ENCODE measurements at regions not wholly inside any gene's neighbourhood (a gene's known extent, or its start where the extent isn't known, plus 50 kb on each side); places are given as distances from the start of the nearest gene placed in this dataset.

- no peak for ATAC-seq (ENCODE audit: low read depth)
- H2BK5ac ChIP-seq (ENCODE audit: low read depth, low read length, poor library complexity, severe bottlenecking), result no peak overlapping the region
- H3K9ac ChIP-seq (ENCODE audit: low read depth, low read length), result no peak overlapping the region
- H3K14ac ChIP-seq (replicated peaks; ENCODE audit: low read depth, low read length), result no peak overlapping the region
- H4K5ac ChIP-seq (ENCODE audit: low read depth, low read length), result no peak overlapping the region
- no peak overlapping the region for H2BK120ac ChIP-seq (ENCODE audit: low read depth, low read length)
- BruUV-seq (replicated peaks), result no TSS peak
- no peaks in the 10 kb centered on the region for H3K79me1 ChIP-seq (ENCODE audit: low read depth in 1 of 2, low read length in 2 of 2)
- in situ Hi-C loops (cut with MboI; ENCODE audit: low sequenced_read_pairs), result no loop called here
- ChIA-PET CTCF (no interaction called here), POLR2A (ENCODE audit: unreplicated experiment) (no interaction called here)
- H3K27me3 ChIP-seq (ENCODE audit: control insufficient read depth, insufficient read depth, low read length), result no peaks in the 10 kb centered on the region
- H3K23ac ChIP-seq (ENCODE audit: low read depth, low read length), result no peak overlapping the region
- H2AFZ ChIP-seq (replicated peaks; ENCODE audit: low read length, poor library complexity), result no peak overlapping the region
- intact Hi-C loops (cut with micrococcal nuclease), result no loop called here
- no peak overlapping the region for H3K4me2 ChIP-seq (ENCODE audit: low read depth, low read length)
- H2BK15ac ChIP-seq (ENCODE audit: low read depth, low read length), result no peak overlapping the region
- H3K56ac ChIP-seq (ENCODE audit: extremely low read depth, insufficient read depth, low read length), result no peak overlapping the region
- no CpG with 5 or more reads among the region's 3 CpGs for WGBS, 2 experiments (ENCODE audit: extremely low coverage in 2 of 2, insufficient read length in 1 of 2)
- no peak overlapping the region for H3K27ac ChIP-seq (ENCODE audit: insufficient read depth, low read length)
- H3K36me3 ChIP-seq (ENCODE audit: control insufficient read depth, insufficient read depth, low read length), result no peaks in the 10 kb centered on the region
- no peak overlapping the region for H3K4ac ChIP-seq (ENCODE audit: low read depth, low read length)
- no peak overlapping the region for H3K18ac ChIP-seq (ENCODE audit: low read depth, low read length)
- no peak overlapping the region for H4K91ac ChIP-seq (ENCODE audit: insufficient read depth, low read depth, low read length)
- dilution Hi-C loops (cut with HindIII; ENCODE audit: low sequenced_read_pairs, unreplicated experiment), result no loop called here
- no peak overlapping the region for H2BK20ac ChIP-seq (ENCODE audit: low read depth, low read length)
- no peak overlapping the region for H2AK9ac ChIP-seq (replicated peaks; ENCODE audit: low read depth, low read length, poor library complexity)
- no peaks in the 10 kb centered on the region for H3K9me1 ChIP-seq (ENCODE audit: insufficient read depth, low read length)
- H3K4me1 ChIP-seq (ENCODE audit: control insufficient read depth, insufficient read depth, low read length), result no peaks in the 10 kb centered on the region
- TF ChIP-seq CTCF (conservative IDR thresholded peaks at IDR 0.05; ENCODE audit: low read depth, low read length), result no peak
- no peak for TF ChIP-seq RCOR1 (IDR thresholded peaks at IDR 0.05; ENCODE audit: insufficient replicate concordance, low read length)
- no peak for TF ChIP-seq RFX5 (IDR thresholded peaks at IDR 0.05; ENCODE audit: low read depth, low read length)
- no peak for TF ChIP-seq SMC3 (IDR thresholded peaks at IDR 0.05; ENCODE audit: low read depth, low read length)
- no peak for TF ChIP-seq MAFK (IDR thresholded peaks at IDR 0.05; ENCODE audit: low read depth, low read length)
- no peak for TF ChIP-seq USF2 (IDR thresholded peaks at IDR 0.05; ENCODE audit: low read depth, low read length)
- TF ChIP-seq MAZ (IDR thresholded peaks at IDR 0.05; ENCODE audit: borderline replicate concordance, low read depth, low read length), result no peak
- TF ChIP-seq BHLHE40 (IDR thresholded peaks at IDR 0.05; ENCODE audit: low read depth, low read length), result no peak
- TF ChIP-seq RAD21 (IDR thresholded peaks at IDR 0.05; ENCODE audit: low read length), result no peak
- TF ChIP-seq POLR2A (IDR thresholded peaks at IDR 0.05; ENCODE audit: low read depth, low read length), result no peak
- no peak for TF ChIP-seq CEBPB (IDR thresholded peaks at IDR 0.05; ENCODE audit: low read depth, low read length)
- TF ChIP-seq MXI1 (IDR thresholded peaks at IDR 0.05; ENCODE audit: borderline replicate concordance, low read depth, low read length), result no peak
- TF ChIP-seq ELK1 (IDR thresholded peaks at IDR 0.05; ENCODE audit: borderline replicate concordance, low read depth, low read length), result no peak
- TF ChIP-seq FOS (IDR thresholded peaks at IDR 0.05; ENCODE audit: low read depth, low read length), result no peak
- no peak overlapping the region for H4K8ac ChIP-seq (ENCODE audit: low read depth in 2 of 2, low read length in 2 of 2)
- H4K20me1 ChIP-seq (ENCODE audit: insufficient read depth, low read length), result no peaks in the 10 kb centered on the region
- peaks cover 2% of the 10 kb centered on the region; the same call in 1 of the 2 replicates for H3K9me3 ChIP-seq (ENCODE audit: control insufficient read depth, insufficient read depth, low read length)
- H3K4me3 ChIP-seq (ENCODE audit: insufficient read depth, low read depth, low read length), result no peak overlapping the region
- DNase-seq, result no peak
- H2AK5ac ChIP-seq (ENCODE audit: low read depth, low read length), result no peak overlapping the region
These were observed 736.3 kb downstream of the TAF11L14 start for GRCh38 chr5:18370531-18370930.

Data from IMR-90 (cell line).